ENCODE measurements at regions not wholly inside any gene's neighbourhood (a gene's known extent, or its start where the extent isn't known, plus 50 kb on each side); places are given as distances from the start of the nearest gene placed in this dataset.

DNA sequence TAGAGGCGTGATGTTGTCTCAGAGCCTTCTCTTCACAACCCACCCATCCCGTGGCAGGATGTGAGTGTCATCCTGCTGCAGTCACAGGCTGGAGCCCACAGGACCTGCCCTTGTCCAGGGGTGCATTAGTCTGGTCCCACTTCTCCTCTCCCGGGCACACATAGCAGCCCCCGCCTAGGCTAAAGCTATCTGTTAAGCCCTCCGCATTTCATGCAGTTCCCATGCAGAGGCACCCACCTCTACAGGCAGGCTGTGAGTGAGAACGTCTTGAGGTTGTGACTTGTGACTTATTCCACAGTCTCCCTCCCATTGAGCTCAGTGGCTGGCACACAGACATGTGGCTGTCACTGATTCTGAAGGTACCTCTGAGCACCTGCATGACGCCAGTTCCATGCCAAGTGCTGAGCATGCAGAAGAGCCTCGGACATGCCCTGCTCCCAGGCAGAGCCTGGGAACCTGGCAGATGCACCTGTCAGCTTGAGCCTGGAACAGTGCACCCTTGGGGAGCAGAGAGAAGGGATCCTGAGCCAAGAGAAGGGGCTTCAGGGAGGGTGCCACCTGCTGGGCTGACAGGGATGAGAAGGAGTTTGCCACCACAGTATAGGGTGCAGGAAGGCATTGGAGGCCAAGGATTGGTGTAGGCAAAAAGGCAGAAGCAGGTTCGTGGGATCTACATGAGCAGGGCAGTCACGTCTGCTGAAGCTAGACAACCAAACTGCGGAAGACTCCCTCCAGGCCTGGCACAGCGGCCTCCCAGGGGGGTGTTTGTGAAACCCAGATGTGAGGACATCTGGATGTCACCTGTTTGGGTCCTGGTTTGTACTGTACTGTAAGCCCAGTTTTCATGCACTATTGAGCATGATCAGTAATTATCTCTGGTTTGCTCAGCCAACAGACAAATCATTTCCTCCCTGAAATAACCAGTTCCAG is 213.6 kb downstream of the GLI2 start:
- TF ChIP-seq ZBTB7A (IDR thresholded peaks at IDR 0.05; ENCODE audit: low read depth) (no peak), RAD21 (IDR thresholded peaks at IDR 0.05; ENCODE audit: low read depth) (peak; percentile 30; the same call in 1 of the 2 replicates)

DNA sequence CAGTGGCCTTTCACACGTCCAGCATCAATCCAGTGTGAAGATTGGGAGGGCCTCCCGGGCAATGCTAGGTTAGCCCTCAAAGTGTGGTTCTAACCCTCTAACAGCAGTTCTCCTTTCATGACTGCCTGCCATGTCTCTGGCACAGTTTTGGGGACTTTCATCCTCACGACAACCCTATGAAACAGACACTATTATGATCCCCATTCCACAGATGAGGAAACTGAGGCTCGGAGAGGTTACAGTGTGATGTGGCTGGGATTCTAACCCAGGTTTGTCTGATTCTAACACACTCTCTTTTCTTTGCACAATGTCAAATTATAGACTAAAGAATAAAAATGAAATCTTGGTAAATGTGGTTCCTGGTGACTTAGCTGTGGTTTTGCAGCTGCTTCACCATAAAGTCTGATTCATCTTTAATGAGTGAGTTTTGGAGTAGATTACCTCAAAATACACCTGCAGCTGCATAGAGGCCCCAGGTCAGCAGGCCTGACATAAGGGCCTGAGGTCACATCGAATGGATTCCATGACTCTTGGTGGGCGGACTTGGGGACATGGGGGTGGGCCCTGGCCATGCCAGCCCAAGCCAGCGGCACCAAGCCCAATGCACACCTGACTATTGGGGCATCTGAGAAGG is 214.4 kb downstream of the GLI2 start:
- TF ChIP-seq, protein P1, sequence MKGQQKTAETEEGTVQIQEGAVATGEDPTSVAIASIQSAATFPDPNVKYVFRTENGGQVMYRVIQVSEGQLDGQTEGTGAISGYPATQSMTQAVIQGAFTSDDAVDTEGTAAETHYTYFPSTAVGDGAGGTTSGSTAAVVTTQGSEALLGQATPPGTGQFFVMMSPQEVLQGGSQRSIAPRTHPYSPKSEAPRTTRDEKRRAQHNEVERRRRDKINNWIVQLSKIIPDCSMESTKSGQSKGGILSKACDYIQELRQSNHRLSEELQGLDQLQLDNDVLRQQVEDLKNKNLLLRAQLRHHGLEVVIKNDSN (IDR thresholded peaks at IDR 0.05) = no peak
- TF ChIP-seq, protein P2, sequence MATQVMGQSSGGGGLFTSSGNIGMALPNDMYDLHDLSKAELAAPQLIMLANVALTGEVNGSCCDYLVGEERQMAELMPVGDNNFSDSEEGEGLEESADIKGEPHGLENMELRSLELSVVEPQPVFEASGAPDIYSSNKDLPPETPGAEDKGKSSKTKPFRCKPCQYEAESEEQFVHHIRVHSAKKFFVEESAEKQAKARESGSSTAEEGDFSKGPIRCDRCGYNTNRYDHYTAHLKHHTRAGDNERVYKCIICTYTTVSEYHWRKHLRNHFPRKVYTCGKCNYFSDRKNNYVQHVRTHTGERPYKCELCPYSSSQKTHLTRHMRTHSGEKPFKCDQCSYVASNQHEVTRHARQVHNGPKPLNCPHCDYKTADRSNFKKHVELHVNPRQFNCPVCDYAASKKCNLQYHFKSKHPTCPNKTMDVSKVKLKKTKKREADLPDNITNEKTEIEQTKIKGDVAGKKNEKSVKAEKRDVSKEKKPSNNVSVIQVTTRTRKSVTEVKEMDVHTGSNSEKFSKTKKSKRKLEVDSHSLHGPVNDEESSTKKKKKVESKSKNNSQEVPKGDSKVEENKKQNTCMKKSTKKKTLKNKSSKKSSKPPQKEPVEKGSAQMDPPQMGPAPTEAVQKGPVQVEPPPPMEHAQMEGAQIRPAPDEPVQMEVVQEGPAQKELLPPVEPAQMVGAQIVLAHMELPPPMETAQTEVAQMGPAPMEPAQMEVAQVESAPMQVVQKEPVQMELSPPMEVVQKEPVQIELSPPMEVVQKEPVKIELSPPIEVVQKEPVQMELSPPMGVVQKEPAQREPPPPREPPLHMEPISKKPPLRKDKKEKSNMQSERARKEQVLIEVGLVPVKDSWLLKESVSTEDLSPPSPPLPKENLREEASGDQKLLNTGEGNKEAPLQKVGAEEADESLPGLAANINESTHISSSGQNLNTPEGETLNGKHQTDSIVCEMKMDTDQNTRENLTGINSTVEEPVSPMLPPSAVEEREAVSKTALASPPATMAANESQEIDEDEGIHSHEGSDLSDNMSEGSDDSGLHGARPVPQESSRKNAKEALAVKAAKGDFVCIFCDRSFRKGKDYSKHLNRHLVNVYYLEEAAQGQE (IDR thresholded peaks at IDR 0.05; ENCODE audit: low read depth) = no peak
- TF ChIP-seq ZBTB7A (IDR thresholded peaks at IDR 0.05; ENCODE audit: low read depth) (no peak), TAF1 (IDR thresholded peaks at IDR 0.05; ENCODE audit: low read depth) (no peak), NFIC (IDR thresholded peaks at IDR 0.05) (no peak), CREB1 (IDR thresholded peaks at IDR 0.05; ENCODE audit: low read depth) (no peak), RAD21 (IDR thresholded peaks at IDR 0.05; ENCODE audit: low read depth) (no peak), TCF12 (IDR thresholded peaks at IDR 0.05; ENCODE audit: low read depth) (no peak), TEAD4 (IDR thresholded peaks at IDR 0.05) (no peak), CEBPB (IDR thresholded peaks at IDR 0.05) (no peak), YY1 (IDR thresholded peaks at IDR 0.05; ENCODE audit: low read depth) (no peak)

DNA sequence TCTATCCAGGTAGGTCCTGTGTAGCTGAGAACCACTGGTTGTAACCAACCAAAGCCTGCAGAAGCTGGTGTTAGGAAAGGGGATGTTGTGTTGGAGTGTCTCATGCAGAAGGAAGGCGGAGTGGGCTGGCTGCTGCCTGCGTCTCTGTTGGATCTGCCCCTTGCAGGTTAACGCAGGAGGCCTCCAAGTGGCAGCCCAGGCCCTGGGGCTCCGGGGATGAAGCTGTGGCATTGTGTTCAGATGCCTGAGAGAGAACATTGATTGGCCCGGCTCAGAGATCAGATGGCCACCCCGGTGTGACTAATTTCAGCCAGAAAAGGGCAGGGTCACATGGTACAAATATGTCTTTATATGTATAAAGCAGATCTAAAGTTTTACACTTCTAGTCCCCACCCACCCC is 216.0 kb downstream of the GLI2 start:
- TF ChIP-seq TAF1 (IDR thresholded peaks at IDR 0.05; ENCODE audit: low read depth) (no peak), EP300 (IDR thresholded peaks at IDR 0.05; ENCODE audit: borderline replicate concordance) (no peak), TEAD4 (IDR thresholded peaks at IDR 0.05) (no peak), TCF12 (IDR thresholded peaks at IDR 0.05; ENCODE audit: low read depth) (no peak), CREB1 (IDR thresholded peaks at IDR 0.05; ENCODE audit: low read depth) (no peak), YY1 (IDR thresholded peaks at IDR 0.05; ENCODE audit: low read depth) (no peak), ZBTB7A (IDR thresholded peaks at IDR 0.05; ENCODE audit: low read depth) (no peak)
- TF ChIP-seq, protein P1 (IDR thresholded peaks at IDR 0.05) = no peak
- TF ChIP-seq, protein P3, sequence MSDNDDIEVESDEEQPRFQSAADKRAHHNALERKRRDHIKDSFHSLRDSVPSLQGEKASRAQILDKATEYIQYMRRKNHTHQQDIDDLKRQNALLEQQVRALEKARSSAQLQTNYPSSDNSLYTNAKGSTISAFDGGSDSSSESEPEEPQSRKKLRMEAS (IDR thresholded peaks at IDR 0.05) = no peak

DNA sequence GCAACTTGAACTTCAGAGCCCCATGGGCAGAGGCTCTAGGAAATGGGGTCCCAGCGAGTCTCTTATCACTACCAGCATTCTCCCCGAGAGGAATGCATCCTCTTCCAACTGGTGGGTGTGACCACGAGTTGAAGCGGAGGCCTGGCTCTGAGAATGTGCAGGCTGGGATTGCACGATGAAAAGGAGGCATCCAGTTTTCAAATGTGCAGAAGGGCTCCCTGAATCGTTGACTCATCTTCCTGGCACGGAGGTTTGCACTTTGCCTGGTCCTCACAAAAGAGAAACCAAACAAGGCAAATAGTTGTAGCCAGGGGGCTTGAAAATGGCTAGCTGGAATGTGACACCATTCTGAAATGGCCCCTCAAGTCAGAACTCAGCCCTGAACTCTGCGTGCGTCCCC is 216.7 kb downstream of the GLI2 start:
- TF ChIP-seq TAF1 (IDR thresholded peaks at IDR 0.05; ENCODE audit: low read depth) (no peak), TCF12 (IDR thresholded peaks at IDR 0.05; ENCODE audit: low read depth) (no peak), CREB1 (IDR thresholded peaks at IDR 0.05; ENCODE audit: low read depth) (no peak), EP300 (IDR thresholded peaks at IDR 0.05; ENCODE audit: borderline replicate concordance) (no peak), CEBPB (IDR thresholded peaks at IDR 0.05) (no peak), YY1 (IDR thresholded peaks at IDR 0.05; ENCODE audit: low read depth) (no peak), TEAD4 (IDR thresholded peaks at IDR 0.05) (no peak), NFIC (IDR thresholded peaks at IDR 0.05) (no peak), RAD21 (IDR thresholded peaks at IDR 0.05; ENCODE audit: low read depth) (no peak), ZBTB7A (IDR thresholded peaks at IDR 0.05; ENCODE audit: low read depth) (no peak), FOXM1 (IDR thresholded peaks at IDR 0.05; ENCODE audit: borderline replicate concordance, low read depth) (no peak), EGR1 (IDR thresholded peaks at IDR 0.05) (no peak)
- TF ChIP-seq, protein P3 (IDR thresholded peaks at IDR 0.05) = no peak
- TF ChIP-seq, protein P1 (IDR thresholded peaks at IDR 0.05) = no peak
- TF ChIP-seq, protein P2 (IDR thresholded peaks at IDR 0.05; ENCODE audit: low read depth) = no peak
